MM.1S (cell line): ENCODE measurements at regions not wholly inside any gene's neighbourhood (a gene's known extent, or its start where the extent isn't known, plus 50 kb on each side); places are given as distances from the start of the nearest gene placed in this dataset.

ENCODE experiments used
- CTCF ChIP-seq: fragments of 300-600 bp; sonication (generic); IDR thresholded peaks from 2 replicates; pipeline ENCODE4 v1.5.1; 2016; ENCODE audit warnings: antibody characterized with exemption, low read length, mixed read lengths
- EZH2 ChIP-seq: fragments of 300-600 bp; sonication (generic); optimal IDR thresholded peaks from 2 replicates; pipeline ENCODE3; 2017; ENCODE audit warnings: low read depth, mild to moderate bottlenecking, antibody characterized with exemption, low read length, mixed read lengths
- EZH2phosphoT487 ChIP-seq: fragments of 300-600 bp; sonication (generic); IDR thresholded peaks from 2 replicates; pipeline ENCODE4 v1.6.1; 2018; ENCODE audit warnings: antibody characterized with exemption, low read length

DNA sequence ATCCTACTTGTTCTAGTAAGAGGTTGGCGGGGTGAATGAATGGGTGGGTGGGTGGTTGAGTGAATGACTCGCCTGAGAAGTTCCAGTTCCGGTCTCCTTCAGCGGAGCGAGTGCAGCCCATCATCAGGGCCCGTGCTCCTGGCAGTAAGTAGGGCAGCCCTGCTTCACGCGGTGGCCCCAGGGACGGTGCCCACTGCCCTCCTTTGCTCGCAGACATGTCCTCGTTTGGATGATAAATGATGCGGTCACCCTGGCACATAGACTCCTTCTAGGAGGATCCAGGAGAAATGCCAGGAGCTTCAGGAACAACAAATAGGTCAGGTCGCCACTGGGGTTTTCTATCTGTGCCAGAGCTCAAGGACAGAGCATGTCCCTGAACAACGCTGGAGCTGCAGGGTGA lies 370.8 kb downstream of the CTTN start:
- TF ChIP-seq CTCF (no peak), EZH2phosphoT487 (no peak), EZH2 (no peak)
